Dermis microvascular lymphatic vessel endothelial cell (primary cell): ENCODE measurements at regions not wholly inside any gene's neighbourhood (a gene's known extent, or its start where the extent isn't known, plus 50 kb on each side); places are given as distances from the start of the nearest gene placed in this dataset.
A peak's percentile ranks its signal among the peaks of the same experiment; 100 is the strongest.
"Not testable (repeated sequence)": the region's sequence is repeated elsewhere in the genome, so short reads cannot be mapped to it uniquely, and the experiment has no call there.

ENCODE experiments used
- DNase-seq, 2 donors: peaks; one replicate each; pipeline versions ENCODE4 v3.0.0 to v3.0.0-alpha.2; 2010; ENCODE audit warnings: low read depth in 2 of 2

DNA sequence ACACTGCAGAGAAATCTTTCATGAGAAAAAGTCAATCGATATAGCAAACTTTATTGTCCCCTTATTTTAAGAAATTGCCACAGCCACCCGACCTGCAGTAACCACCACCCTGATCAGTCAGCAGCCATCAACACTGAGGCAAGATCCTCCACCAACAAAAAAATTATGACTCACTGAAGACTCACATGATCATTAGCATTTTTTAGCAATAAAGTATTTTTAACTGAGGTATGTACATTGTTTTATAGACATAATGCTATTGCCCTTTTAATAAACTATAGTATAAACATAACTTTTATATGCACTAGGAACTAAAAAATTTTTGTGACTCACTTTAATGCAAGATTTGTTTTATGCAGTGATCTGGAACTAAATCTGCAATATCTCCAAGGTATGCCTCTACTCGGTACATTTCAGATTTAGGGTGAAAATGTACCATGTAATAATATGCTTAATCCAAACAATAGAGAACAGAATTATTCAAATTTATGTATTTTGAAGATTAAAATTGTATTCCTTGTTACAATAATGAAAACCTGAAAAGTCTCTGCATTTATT lies 79.2 kb upstream of the CEP126 start:
- no peak for DNase-seq

DNA sequence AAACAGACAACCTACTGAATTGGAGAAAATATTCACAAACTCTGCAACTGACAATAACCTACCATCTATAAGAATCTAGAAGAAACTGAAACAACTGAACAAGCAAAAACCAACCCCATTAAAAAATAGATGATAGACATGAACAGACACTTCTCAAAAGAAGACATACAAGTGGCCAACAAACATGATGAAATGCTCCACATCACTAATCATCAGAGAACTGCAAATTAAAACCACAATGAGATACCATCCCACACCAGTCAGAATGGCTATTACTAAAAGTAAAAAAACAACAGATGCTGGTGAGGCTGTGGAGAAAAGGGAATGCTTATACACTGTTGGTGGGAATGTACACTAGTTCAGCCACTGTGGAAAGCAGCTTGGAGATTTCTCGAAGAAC lies 84.3 kb upstream of the CEP126 start:
- not testable (repeated sequence) for DNase-seq

DNA sequence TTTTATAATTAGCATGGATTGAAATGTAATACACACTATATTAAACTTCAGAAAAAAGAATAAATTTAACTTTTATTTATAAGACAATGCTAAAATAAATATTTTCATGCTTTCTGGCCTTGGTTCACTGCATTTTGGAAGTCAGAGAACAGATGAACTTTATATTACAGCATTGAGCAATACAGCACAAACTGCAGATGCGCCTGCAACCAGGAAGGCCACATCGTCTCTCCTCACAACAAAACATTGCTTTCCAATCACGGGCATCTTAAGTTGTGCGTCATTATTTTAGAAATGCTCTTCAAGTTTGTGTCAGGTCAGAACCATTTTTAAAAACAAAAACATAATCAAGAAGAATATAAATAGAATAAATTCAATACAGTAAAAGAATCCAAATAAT lies 89.3 kb upstream of the CEP126 start:
- DNase-seq: no peak

DNA sequence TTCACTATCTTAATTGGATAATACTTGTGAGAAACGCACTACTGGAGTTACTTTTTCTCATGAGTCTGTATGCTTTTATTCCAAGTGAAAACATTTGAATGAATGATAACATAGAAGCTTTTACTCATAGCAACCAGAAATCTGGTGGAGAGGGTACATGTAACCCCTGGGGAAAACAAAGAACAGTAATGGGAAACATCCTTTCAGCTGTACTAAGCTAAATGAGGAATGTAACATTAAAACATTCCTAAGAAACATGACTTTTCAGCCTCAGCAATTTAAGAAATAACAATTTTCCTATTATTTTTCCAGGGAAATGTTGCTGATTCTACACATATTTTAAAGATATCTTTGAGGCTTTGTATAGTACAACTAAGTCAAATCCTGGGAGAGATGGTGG lies 97.2 kb upstream of the CEP126 start:
- no peak for DNase-seq

DNA sequence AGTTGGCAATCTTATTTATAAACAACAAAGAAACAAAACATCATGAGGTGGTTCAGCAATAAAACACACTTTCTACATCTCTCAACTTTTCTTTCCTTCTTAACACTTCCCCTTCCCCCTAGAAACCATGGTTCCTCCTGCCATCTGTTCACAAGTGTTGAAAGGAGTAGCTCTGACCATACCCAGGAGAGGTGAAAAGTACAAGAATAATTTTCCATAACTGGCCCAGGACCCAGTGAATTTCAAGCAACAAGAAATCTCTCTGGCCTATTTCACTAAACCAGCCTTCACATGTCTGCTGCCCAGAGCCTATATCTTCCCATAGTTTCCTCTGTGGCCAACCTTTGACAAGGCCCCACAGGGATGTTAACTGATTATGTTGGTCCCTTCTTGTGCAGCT lies 98.2 kb upstream of the CEP126 start:
- no peak for DNase-seq

DNA sequence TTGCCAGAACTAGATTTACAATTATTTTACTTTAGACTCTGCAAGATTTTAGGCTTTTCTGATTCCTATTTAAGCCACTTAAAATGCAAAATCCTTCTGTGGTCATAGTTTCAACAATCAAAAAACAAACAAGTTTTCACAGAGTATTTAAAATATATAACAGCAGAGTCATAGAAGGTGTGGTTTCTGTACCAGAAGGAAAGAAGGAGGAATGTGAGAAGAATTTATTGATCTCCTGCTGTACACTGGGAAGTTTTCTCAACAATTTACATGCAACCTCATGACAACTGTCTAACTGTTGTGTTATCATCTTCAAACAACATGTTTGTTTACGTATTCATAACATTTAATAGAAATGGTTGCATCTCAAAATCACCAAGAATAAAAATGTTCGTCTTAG lies 102.3 kb upstream of the CEP126 start:
- DNase-seq: no peak

DNA sequence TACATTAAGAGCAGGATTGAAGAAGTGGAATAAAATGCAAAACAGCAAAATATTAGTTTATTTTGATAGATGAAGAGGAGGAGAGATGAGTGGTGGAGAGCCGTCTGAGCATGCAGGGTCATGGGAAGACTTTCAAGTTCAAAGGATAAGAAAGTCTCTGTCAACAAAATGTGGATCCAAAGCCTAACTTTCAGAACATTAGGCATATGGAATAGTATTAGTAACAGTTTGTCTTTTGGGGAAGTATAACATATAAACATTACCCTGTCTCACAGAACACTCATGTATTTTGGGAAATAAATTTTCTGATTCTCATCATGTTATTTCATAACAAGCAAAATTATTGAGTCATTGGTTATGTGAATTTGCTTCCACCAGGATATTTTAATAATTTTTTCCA lies 104.3 kb upstream of the CEP126 start:
- DNase-seq: no peak

DNA sequence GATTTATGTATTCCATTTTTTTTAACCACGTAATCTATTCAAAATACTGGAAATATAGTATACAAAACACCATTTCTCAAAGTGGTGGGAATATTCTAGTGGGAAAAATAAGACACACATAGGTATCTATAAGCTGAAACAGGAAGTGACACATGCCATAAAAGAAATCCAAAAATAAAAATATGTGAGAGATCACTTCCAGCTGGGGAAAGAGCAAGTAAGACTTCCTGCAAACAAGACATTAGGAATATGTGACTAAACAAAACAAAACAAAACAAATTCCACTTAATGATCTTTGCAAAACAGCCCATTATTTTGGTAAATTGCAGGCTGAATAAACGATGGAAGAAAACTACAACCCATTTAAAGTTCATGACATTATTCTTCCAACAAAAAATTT lies 107.3 kb upstream of the CEP126 start:
- DNase-seq: peak in 1 of 2 donors; percentile 37

DNA sequence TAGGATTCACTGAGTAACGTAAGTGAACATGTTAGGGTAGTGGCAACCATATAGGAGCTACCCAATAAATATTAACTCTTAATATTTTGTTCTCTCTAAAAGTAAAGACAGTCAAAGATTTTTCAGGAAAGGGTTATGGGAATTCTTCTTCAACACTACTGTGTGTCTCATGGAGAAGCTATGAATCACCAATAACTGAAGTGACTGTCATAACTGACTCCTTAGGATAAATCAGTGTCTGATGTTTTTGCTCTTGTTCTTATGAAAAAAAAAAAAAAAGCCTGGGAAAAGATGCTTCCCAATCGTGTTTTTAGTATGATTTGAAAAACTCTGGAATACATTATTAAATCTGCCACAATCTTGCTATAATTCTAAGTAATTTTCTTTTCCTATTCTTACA lies 111.2 kb upstream of the CEP126 start:
- no peak for DNase-seq

DNA sequence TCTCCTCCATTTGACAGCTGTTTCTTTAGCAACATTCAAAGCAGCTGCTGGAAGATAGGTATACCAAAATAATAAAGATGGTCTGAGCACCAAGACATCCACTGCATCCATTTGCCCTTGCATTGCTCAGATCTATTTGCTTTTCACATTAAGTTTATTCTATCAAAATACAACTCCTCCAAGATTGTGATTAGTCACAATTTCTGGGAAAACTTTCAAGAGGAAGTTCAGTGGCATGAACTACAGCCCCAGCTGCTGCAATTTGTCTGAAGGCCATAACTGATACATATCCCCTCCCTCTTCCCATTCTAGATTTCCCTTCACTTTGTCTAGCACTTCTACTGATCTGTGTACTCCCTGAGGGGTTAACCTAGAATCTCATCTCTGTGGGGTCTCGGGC lies 117.5 kb upstream of the CEP126 start:
- peak in 1 of 2 donors; percentile 5 for DNase-seq

DNA sequence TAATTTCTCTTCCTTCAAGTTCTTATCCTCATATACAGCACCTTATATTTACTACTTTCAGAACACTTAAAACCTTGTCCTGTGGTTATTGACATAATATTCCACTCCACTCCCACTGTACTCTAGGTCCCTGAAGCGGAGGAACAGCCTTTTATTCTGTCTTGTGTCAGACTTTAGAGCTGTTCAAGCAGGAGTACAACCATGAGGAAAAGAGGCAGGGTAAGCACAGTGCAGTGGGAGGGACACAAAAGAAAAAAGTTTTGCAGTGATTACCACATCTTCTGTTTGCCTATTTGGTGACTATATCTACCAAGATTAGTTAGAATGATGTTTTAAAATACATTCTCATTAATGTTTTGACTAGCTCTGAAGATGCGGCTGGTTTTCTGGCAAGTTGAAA lies 122.0 kb upstream of the CEP126 start:
- DNase-seq: no peak

DNA sequence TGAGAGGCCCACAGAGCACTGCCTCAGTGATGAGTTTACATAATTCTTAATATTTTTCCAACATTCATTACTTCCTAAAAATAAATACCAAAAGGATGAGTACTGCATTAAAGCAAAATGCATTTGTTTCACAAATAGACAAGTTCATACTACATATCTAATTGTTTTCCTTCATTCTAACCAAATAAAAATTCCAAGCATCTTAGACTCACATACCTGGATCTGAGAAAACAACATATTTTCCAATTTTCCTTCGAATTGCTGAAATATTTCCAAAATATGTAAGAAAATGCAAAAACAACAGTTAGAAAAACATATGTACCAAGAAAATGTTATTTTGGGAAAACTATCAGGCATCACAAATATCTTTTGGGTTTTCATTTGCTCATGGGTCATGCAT lies 127.9 kb upstream of the CEP126 start:
- DNase-seq: no peak

DNA sequence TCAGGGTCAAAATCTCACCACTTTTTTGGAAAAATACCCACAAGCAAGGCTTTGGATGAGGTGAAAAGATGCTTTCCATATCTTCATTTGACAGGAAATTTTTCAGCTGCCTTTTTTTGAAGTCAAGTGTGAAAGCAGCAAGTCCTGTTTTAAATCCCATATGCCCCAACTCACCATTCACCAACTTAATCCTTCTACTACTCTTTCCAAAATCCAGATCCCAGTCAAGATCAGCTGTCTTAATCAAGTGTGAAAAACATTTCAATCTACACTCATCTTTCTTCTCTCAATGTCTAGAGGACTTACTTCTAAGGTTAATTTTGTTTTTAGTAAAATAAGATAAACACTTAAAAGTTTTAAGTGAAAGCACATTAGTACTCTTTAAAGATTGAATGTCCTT lies 128.4 kb upstream of the CEP126 start:
- DNase-seq: no peak

DNA sequence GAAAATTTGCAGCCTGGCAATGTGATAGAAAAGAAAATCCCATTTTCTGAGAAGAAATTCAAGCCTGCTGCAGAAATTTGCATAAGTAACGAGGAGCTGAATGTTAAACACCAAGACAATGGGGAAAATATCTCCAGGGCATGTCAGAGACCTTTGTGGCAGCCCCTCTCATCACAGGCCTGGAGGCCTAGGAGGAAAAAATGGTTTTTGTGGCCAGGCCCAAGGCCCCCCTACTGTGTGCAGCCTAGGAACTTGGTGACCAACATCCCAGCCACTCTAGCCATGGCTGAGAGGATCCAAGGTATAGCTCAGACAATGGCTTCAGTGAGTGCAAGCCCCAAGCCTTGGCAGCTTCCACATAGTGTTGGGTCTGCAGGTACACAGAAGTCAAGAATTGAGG lies 135.6 kb upstream of the CEP126 start:
- not testable (repeated sequence) for DNase-seq

DNA sequence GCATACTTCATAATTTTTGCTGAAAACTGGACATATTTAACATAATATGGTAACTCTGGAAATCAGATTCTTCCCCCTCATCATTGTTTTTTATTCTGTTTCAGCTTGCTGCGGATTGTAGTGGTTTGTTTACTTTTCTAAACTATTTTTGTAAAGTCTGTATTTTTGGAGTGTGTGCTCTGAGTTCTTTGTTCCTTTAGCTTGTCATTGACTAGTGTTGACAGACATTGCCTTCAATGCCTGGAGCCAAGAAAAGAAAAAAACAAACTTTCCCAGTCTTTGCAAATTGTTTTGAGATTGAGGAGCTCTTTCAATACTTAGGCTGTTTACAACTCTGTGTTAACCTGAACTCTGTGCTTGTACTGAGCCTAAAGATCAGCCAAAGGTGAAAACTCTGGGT lies 137.3 kb upstream of the CEP126 start:
- no peak for DNase-seq

DNA sequence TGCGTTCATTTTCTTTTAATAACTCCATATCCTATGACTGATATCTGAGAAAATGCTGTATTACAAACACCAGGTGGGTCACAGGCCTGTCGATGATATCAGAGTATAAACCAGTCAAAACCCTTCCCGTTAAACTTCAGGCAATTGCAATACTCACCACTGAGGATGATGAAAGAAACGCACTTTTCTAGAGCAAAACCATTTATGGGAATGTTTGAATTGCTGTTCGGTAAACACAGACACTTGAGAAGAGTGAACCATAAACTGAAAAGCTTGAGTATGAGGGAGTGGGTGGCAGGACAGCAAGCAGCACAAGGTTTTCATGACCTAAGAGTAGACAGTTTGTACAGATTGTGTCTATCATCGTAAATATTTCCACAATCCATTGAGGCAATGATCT lies 139.8 kb upstream of the CEP126 start:
- DNase-seq: no peak

DNA sequence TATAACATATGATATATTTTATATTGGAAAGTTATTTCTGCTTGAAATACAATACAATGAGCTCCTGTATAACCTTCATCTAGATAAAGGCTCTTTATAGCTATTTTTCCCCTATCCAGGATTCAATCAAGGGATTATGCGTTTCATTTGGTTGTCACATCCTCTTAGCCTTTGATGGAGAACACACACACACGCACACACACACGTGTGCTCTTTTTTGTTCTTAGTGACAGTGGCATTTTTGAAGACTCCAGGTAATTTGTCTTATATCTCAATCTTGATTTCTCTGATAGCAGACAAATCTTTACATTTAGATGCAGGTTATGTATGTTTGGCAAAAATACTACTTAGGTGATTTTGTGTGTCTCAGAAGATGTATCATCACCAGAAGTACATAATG lies 144.2 kb upstream of the CEP126 start:
- DNase-seq: no peak

DNA sequence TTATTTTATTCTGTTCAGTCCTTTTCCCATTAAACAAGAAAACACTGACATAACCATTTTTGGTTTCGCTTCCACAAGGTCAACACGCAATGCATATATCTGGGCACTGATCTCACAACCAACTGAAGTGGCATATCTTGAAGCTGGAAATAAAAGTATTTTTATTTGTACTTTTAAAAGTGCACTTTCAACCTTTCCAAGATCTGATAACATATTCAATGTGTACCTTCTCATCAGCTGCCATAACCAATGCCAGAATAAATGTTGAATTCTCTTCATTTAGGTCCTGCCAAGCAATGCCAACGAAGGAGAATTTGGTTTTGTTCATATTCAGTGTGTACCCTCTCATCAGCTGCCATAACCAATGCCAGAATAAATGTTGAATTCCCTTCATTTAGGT lies 148.9 kb upstream of the CEP126 start:
- DNase-seq: no peak

DNA sequence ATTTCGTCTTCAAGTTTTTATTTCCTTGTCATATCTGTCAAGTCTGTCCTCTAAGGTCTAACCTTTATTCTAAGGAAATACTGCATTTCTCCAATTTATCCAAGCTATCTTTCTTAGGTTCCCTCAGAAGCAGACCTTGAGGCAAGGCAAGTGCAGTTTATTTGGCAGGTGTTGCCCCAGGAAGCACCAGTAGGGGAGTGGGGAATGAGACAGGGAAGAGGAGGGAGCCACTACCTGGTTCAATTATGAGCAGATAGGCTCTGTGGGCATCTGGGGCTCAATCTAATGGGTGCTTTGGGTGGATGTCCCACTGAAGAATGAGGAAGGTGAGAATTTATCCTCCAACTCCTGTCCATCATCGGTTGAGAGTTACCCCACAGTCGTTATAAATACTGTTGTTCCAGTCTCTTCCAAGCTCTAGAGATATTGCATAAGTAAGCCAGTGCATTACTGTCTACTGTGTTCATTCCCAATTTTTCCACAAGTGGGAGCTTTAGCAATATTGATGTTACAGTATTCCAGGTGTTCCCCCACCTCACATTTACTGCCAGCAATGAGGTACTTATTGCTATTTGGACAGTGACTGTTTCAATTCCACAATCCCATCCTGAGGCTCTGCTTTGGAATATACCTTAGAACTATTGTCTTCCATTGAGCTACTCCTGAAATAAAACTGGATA lies 154.9 kb upstream of the CEP126 start:
- DNase-seq: peak in 1 of 2 donors; percentile 5

DNA sequence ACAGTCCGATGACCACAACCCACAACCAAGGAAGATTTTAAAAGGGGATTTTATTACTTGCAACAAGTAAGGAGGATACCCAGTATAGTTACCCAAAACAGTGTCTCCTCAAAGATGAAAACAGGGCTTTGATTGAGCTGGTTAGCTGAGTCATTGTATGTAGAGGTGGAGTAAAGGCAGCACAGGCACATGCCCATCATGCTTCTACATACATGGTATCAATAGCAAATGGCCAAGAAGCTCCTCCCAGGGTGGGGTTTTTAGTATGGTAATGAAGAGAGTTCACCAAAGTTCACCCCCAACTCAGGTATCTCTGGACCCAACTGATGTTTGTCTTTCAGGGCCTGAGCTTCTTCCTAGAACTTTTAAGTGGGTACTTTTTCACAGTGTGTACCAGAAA lies 157.1 kb upstream of the CEP126 start:
- DNase-seq: no peak

DNA sequence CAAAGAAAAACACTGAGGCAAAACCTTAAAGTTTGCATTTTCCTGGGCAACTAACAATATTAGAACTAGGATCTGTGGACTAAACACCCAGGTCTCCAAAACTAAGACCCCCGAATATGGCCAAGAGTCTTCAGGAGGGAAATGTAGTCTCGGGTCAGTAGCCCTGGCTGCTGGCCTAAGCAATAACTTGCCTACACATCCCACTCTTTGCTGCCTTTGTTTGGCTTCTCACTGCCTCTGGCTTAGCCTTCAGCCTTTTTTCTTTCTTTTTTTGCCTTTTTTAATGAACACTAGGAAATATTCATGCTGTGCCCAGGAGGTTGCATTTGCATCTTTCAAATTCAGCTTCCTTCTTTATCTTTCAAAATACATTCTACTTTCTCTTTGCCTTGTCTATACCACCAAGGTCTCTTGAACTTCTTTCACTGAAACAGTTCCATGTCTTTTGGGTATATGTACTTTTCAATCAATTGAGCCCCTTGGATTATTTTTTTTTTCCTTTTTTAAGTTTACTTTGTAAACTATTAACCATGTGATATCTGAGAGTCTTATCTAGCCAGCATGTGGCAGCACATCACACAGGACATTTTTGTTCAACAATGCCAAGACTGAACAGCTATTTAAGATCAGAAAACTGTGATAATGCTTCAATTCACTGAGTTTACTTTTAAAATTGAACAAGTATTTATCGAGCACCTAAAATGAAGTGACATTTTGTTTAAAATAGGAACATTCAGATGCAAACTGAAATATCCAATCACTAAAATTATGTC lies 165.0 kb upstream of the TRPC6 start:
- no peak for DNase-seq

DNA sequence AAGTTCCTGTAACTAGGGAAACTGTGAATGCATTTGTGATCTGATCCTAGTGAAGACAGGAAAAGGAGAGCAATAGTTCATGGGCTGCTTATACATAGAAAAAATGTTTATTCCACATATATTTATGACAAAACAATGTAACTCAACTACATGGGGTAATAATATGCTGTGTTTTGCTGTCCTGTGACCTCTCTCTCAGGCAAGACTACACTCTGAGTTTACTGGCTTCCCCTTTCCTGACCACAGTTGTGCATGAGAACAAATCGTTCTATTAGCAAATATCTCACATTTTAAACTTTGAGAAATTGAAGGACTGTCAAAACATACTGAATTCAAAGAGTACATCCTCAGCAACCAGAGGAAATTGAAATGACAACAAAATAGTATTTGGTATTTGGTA lies 161.9 kb upstream of the TRPC6 start:
- DNase-seq: no peak

DNA sequence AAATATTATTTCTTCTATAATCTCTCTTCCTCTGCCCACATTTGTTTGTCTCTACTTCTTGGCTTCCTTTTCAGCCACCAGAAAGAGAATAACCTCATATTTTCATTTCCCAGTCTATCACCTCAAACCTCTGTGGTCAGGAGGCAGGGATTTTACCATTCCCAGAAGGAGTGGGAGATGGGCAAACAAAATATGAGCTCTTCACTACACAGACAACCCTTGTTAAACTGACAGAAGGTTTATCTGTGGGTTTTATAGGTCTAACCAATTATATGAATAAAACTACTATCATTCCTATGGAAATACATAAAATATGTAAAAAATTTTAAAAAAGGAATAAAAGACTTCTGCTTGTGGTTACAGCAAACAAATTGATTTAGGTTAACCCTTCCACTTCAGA lies 160.0 kb upstream of the TRPC6 start:
- DNase-seq: no peak
